GM12878 (cell line): ENCODE measurements at regions not wholly inside any gene's neighbourhood (a gene's known extent, or its start where the extent isn't known, plus 50 kb on each side); places are given as distances from the start of the nearest gene placed in this dataset.

ENCODE experiments used
- ATAC-seq: fragments of 200-7000 bp; cut with Tn5 transposase; 3 replicates; pipeline ENCODE4 v1.9.1; 2020; ENCODE audit warnings: mild to moderate bottlenecking, moderate library complexity
- BruUV-seq: library from RNA; stranded (reverse); fragments of 400-500 nt; replicated peaks from 2 replicates; lab custom pipeline; 2021; lab: Mats Ljungman, UMichigan
- CTCF ChIA-PET: fragments of 300-600 bp; sonication (Branson Sonifier 250); formaldehyde crosslinking; extraction: SDS; loops from one replicate; lab custom pipeline; 2021; ENCODE audit warnings: inconsistent platforms; lab: Yijun Ruan, JAX
- POLR2A ChIA-PET: fragments of 350-600 bp; formaldehyde crosslinking; extraction: SDS; loops from one replicate; lab custom pipeline; 2021; ENCODE audit warnings: inconsistent platforms; lab: Charles Lee
- RAD21 ChIA-PET: fragments of 300-600 bp; sonication (Branson Sonifier 250); formaldehyde crosslinking; loops from one replicate; lab custom pipeline; 2023; ENCODE audit warnings: antibody characterized with exemption; ENCODE audit not compliant: unreplicated experiment; lab: Charles Lee
- SMC1A ChIA-PET: fragments of 300-600 bp; sonication (Branson Sonifier 250); formaldehyde crosslinking; loops from one replicate; lab custom pipeline; 2023; ENCODE audit not compliant: unreplicated experiment, uncharacterized antibody; lab: Charles Lee
- DNase-seq: peaks from one replicate; pipeline ENCODE4 v3.0.0-alpha.2; 2011; ENCODE audit warnings: low read depth, low spot score
- FAIRE-seq: peaks from 3 replicates; lab custom pipeline; 2011; peaks lifted over from hg19 to GRCh38; lab: Jason Lieb, UNC
- H2AFZ ChIP-seq: 2 replicates; pipeline ENCODE4 v1.6.0; 2011; ENCODE audit warnings: low read depth, low read length, control low read depth; ENCODE audit not compliant: control insufficient read depth
- H3K27ac ChIP-seq: 2 replicates; pipeline ENCODE4 v1.5.1; 2011; ENCODE audit warnings: control low read depth; ENCODE audit not compliant: control insufficient read depth, insufficient read depth
- H3K27me3 ChIP-seq, 2 experiments: replicated peaks in 1 of 2; 2 replicates each; pipeline versions ENCODE4 v1.6.0 to v1.6.1; 2011; ENCODE audit warnings: low read length in 1 of 2; ENCODE audit not compliant: control insufficient read depth in 2 of 2, insufficient read depth in 2 of 2
- H3K36me3 ChIP-seq, 2 experiments: 2 replicates each; pipeline ENCODE4 v1.5.1; 2011; ENCODE audit warnings: low read length in 1 of 2; ENCODE audit not compliant: control insufficient read depth in 2 of 2, insufficient read depth in 2 of 2
- H3K4me1 ChIP-seq: 2 replicates; pipeline ENCODE4 v1.6.1; 2011; ENCODE audit warnings: mild to moderate bottlenecking, low read length, moderate library complexity, mixed read lengths; ENCODE audit not compliant: control insufficient read depth, insufficient read depth
- H3K4me2 ChIP-seq: 2 replicates; pipeline ENCODE4 v1.6.0; 2011; ENCODE audit warnings: control low read depth; ENCODE audit not compliant: control insufficient read depth, insufficient read depth
- H3K4me3 ChIP-seq: fragments of 200-600 bp; sonication (generic); 2 replicates; pipeline ENCODE4 v1.5.1; 2016
- H3K79me2 ChIP-seq: 2 replicates; pipeline ENCODE4 v1.6.0; 2011; ENCODE audit warnings: low read length; ENCODE audit not compliant: control insufficient read depth, insufficient read depth
- H3K9ac ChIP-seq: 2 replicates; pipeline ENCODE4 v1.8.0; 2011; ENCODE audit warnings: low read length, control low read depth, mixed read lengths; ENCODE audit not compliant: control insufficient read depth, insufficient read depth
- H3K9me3 ChIP-seq: replicated peaks from 3 replicates; pipeline ENCODE4 v1.5.1; 2011; ENCODE audit warnings: mild to moderate bottlenecking, low read length; ENCODE audit not compliant: control insufficient read depth, insufficient read depth
- H4K20me1 ChIP-seq: 2 replicates; pipeline ENCODE4 v1.6.0; 2011; ENCODE audit not compliant: control insufficient read depth, insufficient read depth
- BCL11A ChIP-seq: IDR thresholded peaks from 2 replicates; pipeline ENCODE4 v1.6.1; 2011; ENCODE audit warnings: low read depth, low read length
- CREM ChIP-seq: IDR thresholded peaks from 2 replicates; pipeline ENCODE4 v1.6.1; 2014; ENCODE audit warnings: antibody characterized with exemption, low read depth
- ELK1 ChIP-seq: IDR thresholded peaks from 2 replicates; pipeline ENCODE4 v1.6.1; 2012; ENCODE audit warnings: low read depth, low read length, improper control_type of control experiment
- GATAD2B ChIP-seq: fragments of 450-650 bp; conservative IDR thresholded peaks from 2 replicates; pipeline ENCODE4 v1.6.1; 2017; ENCODE audit warnings: low read depth, mild to moderate bottlenecking, moderate library complexity
- MAX ChIP-seq: IDR thresholded peaks from 2 replicates; pipeline ENCODE4 v1.6.1; 2012; ENCODE audit warnings: low read depth, low read length, improper control_type of control experiment
- NR2F1 ChIP-seq: fragments of 450-650 bp; conservative IDR thresholded peaks from 2 replicates; pipeline ENCODE4 v1.6.1; 2017; ENCODE audit warnings: mild to moderate bottlenecking
- NRF1 ChIP-seq: conservative IDR thresholded peaks from 2 replicates; pipeline ENCODE4 v1.6.1; 2011; ENCODE audit warnings: mild to moderate bottlenecking, low read depth, low read length, improper control_type of control experiment
- POLR2AphosphoS5 ChIP-seq: IDR thresholded peaks from 2 replicates; pipeline ENCODE4 v1.6.1; 2011; ENCODE audit warnings: mild to moderate bottlenecking, low read length, inconsistent platforms
- PRDM15 ChIP-seq: fragments of 450-650 bp; formaldehyde crosslinking; IDR thresholded peaks from 2 replicates; pipeline ENCODE4 v1.4.0; 2020; ENCODE audit warnings: mild to moderate bottlenecking, moderate library complexity
- RELB ChIP-seq: fragments of 450-650 bp; IDR thresholded peaks from 2 replicates; pipeline ENCODE4 v1.6.1; 2017; ENCODE audit warnings: low read depth, mild to moderate bottlenecking, moderate library complexity
- STAT1 ChIP-seq: fragments of 450-650 bp; conservative IDR thresholded peaks from 2 replicates; pipeline ENCODE4 v1.6.1; 2014; ENCODE audit warnings: antibody characterized with exemption, mild to moderate bottlenecking
- ZNF274 ChIP-seq: IDR thresholded peaks from one replicate; pipeline ENCODE4 v1.8.0; 2011; ENCODE audit not compliant: insufficient read length, insufficient read depth
- ZNF384 ChIP-seq: IDR thresholded peaks from 2 replicates; pipeline ENCODE4 v1.6.1; 2012; ENCODE audit warnings: low read depth, mild to moderate bottlenecking, low read length, improper control_type of control experiment, borderline replicate concordance
- WGBS: methylation state at CpG from one replicate; pipeline ENCODE4 v1.1.6; 2016; ENCODE audit warnings: low lambda C conversion rate; ENCODE audit not compliant: insufficient replicate concordance, insufficient coverage; ENCODE audit errors: missing lambda C conversion rate; 5-methylcytosine and 5-hydroxymethylcytosine counted together
- in situ Hi-C: fragments of 300-500 bp; cut with MboI; formaldehyde crosslinking; loops from 9 replicates; pipeline ENCODE4 v1.14.3; 2018; ENCODE audit warnings: mixed read lengths
- intact Hi-C: fragments of 100-400 bp; cut with micrococcal nuclease; formaldehyde crosslinking; loops from one replicate; pipeline ENCODE4 v1.14.2; 2022; ENCODE audit not compliant: unreplicated experiment
- TF ChIP-seq, protein P1 (sequence below): IDR thresholded peaks from 2 replicates; pipeline ENCODE4 v1.6.1; 2011; ENCODE audit warnings: mild to moderate bottlenecking, low read depth, low read length, moderate library complexity; ENCODE audit not compliant: insufficient replicate concordance

DNA sequence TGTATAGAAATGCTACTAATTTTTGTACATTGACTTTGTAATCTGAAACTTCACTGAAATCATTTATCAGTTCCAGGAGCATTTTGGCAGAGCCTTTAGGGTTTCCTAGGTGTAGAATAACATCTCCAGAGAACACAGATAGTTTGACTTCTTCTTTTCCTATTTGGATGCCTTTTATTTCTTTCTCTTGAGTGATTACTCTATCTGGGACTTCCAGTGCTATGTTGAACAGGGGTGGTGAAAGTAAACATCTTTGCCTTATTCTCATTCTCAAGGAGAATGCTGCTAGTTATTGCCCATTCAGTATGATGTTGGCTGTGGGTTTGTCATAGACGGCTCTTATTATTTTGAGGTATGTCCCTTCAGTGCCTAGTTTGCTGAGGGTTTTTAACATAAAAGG lies 697.9 kb upstream of the ROBO1 start:
- ChIA-PET CTCF (no interaction called here), RAD21 (no interaction called here), POLR2A (no interaction called here), SMC1A (no interaction called here)
- DNase-seq: no peak
- no peak for FAIRE-seq
- in situ Hi-C loops: no loop called here
- H3K79me2 ChIP-seq: no peaks in the 10 kb centered on the region
- intact Hi-C loops: no loop called here
- H3K4me1 ChIP-seq: no peaks in the 10 kb centered on the region
- no peak overlapping the region for H3K9ac ChIP-seq
- H3K27ac ChIP-seq: no peak overlapping the region
- 58% methylated on average over 1 of the region's 1 CpG for WGBS
- no peaks in the 10 kb centered on the region for H3K27me3 ChIP-seq
- no peaks in the 10 kb centered on the region for H4K20me1 ChIP-seq
- BruUV-seq: no TSS peak
- no peak overlapping the region for H2AFZ ChIP-seq
- no peak for ATAC-seq
- TF ChIP-seq BCL11A (no peak), ZNF384 (no peak), STAT1 (no peak), NR2F1 (no peak), GATAD2B (no peak), RELB (no peak), ELK1 (no peak), POLR2AphosphoS5 (no peak), PRDM15 (CRISPR knock-in tag) (no peak), NRF1 (no peak), ZNF274 (no peak), CREM (no peak), MAX (no peak)
- TF ChIP-seq, protein P1, sequence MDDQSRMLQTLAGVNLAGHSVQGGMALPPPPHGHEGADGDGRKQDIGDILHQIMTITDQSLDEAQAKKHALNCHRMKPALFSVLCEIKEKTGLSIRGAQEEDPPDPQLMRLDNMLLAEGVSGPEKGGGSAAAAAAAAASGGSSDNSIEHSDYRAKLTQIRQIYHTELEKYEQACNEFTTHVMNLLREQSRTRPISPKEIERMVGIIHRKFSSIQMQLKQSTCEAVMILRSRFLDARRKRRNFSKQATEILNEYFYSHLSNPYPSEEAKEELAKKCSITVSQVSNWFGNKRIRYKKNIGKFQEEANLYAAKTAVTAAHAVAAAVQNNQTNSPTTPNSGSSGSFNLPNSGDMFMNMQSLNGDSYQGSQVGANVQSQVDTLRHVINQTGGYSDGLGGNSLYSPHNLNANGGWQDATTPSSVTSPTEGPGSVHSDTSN: no peak
- no peaks in the 10 kb centered on the region for H3K9me3 ChIP-seq
- H3K4me2 ChIP-seq: no peak overlapping the region
- no peak overlapping the region for H3K4me3 ChIP-seq
- no peaks in the 10 kb centered on the region for H3K36me3 ChIP-seq
